ENCODE measurements at regions not wholly inside any gene's neighbourhood (a gene's known extent, or its start where the extent isn't known, plus 50 kb on each side); places are given as distances from the start of the nearest gene placed in this dataset.

GRCh38 chr11:50394017-50394416 is 361.3 kb downstream of the OR4C45 start:
- Histone ChIP-seq H3K4me1 (ENCODE audit: control insufficient read depth, insufficient read depth, low read length, unreplicated experiment) (no peaks in the 10 kb centered on the region), H3K27ac (ENCODE audit: low read depth, low read length) (no peak overlapping the region), H3K27me3 (ENCODE audit: insufficient read depth, low read length) (no peaks in the 10 kb centered on the region), H3K36me3 (ENCODE audit: insufficient read depth, low read length) (no peaks in the 10 kb centered on the region), H2AFZ (ENCODE audit: low read length, unreplicated experiment) (no peak overlapping the region), H3K4me3 (ENCODE audit: low read depth, low read length) (no peak overlapping the region), H3K79me2 (ENCODE audit: control insufficient read depth, insufficient read depth, low read length, unreplicated experiment) (no peaks in the 10 kb centered on the region)

GRCh38 chr11:50412832-50413231 is 380.2 kb downstream of the OR4C45 start:
- Histone ChIP-seq H3K27me3 (ENCODE audit: insufficient read depth, low read length) (no peaks in the 10 kb centered on the region), H3K4me3 (ENCODE audit: low read depth, low read length) (no peak overlapping the region), H3K4me1 (ENCODE audit: control insufficient read depth, insufficient read depth, low read length, unreplicated experiment) (no peaks in the 10 kb centered on the region), H3K36me3 (ENCODE audit: insufficient read depth, low read length) (no peaks in the 10 kb centered on the region), H2AFZ (ENCODE audit: low read length, unreplicated experiment) (no peak overlapping the region), H3K27ac (ENCODE audit: low read depth, low read length) (no peak overlapping the region), H3K79me2 (ENCODE audit: control insufficient read depth, insufficient read depth, low read length, unreplicated experiment) (no peaks in the 10 kb centered on the region)

- no peak overlapping the region for H3K4me3 ChIP-seq (ENCODE audit: low read depth, low read length)
- no peaks in the 10 kb centered on the region for H3K36me3 ChIP-seq (ENCODE audit: insufficient read depth, low read length)
- no peak overlapping the region for H2AFZ ChIP-seq (ENCODE audit: low read length, unreplicated experiment)
- no peaks in the 10 kb centered on the region for H3K4me1 ChIP-seq (ENCODE audit: control insufficient read depth, insufficient read depth, low read length, unreplicated experiment)
- H3K27me3 ChIP-seq (ENCODE audit: insufficient read depth, low read length), result no peaks in the 10 kb centered on the region
- H3K79me2 ChIP-seq (ENCODE audit: control insufficient read depth, insufficient read depth, low read length, unreplicated experiment), result no peaks in the 10 kb centered on the region
- H3K27ac ChIP-seq (ENCODE audit: low read depth, low read length), result no peak overlapping the region
These were observed 390.5 kb downstream of the OR4C45 start for GRCh38 chr11:50423208-50423607.
